ENCODE measurements at regions not wholly inside any gene's neighbourhood (a gene's known extent, or its start where the extent isn't known, plus 50 kb on each side); places are given as distances from the start of the nearest gene placed in this dataset.

DNA sequence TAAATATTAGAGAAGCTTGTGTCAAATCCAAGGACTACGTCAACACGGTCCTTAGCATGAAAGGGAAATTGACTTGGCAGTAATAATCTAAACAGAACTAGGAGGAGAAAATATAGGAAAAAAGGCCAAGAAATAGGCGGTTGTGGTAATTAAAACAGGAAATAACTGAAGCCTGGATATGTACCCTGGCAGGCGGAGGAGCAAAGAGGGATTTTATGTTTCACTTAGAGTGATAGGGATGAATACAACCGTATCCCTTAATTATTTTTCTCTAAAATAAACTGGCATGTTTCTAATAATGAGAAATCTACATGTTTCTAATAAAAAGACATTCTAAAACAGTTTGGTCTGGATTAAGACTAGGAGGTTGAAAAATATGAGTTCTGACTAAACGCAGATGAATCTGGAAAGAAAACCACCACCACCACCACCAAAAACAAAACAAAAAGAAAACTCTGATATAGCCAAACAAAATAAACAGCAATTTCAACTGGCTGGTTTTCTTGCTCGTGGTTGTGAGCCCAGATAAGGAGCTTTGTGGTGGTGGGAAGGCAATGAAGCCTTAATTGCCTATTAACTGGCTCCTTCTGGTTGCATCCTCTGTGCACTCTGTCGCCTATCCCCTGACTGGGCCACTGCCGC, 334.2 kb upstream of the SNX7 start:
- POLR2A ChIA-PET, result no interaction called here
- Histone ChIP-seq H3K4me3 (ENCODE audit: low read depth, low read length) (no peak overlapping the region), H3K4me1 (ENCODE audit: control insufficient read depth, insufficient read depth, low read length) (peaks cover 17% of the 10 kb centered on the region)

DNA sequence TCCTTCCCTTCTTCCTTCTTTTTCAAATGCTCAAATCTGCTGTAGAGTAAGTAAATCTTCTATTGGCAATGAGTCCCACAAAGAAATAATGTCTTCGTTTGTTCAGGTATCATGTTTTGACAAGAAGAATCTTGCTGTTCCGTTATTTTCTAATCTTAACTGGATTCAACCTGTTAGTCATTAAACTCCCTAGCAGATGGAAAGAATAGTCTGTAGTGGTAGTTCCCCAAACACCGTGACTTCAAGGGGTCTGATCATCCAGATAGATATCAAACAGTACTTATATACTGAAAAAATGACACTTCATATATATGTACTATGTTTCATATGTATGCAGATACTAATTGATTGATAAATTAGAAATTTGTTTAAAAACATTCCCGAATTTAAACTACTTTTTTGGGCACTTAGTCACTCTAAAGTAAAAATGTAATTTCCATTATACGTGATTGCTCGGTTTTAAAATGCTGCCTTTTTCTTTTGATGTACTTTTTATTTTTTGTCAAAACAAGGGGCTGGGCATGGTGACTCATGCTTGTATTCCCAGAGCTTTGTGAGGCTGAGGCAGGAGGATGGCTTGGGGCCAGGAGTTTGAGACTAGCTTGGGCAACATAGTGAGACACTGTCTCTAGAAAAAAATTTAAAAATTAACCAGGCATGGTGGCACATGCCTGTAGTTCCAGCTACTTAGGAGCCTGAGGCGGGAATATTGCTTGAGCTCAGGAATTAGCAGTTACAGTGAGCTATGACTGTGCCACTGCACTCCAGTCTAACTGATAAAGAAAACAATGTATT, 335.7 kb upstream of the SNX7 start:
- Histone ChIP-seq H3K36me3 (ENCODE audit: control insufficient read depth in 2 of 2, insufficient read depth in 1 of 2, low read length in 2 of 2) (no peaks in the 10 kb centered on the region), H3K4me1 (ENCODE audit: control insufficient read depth, insufficient read depth, low read length) (peaks cover 17% of the 10 kb centered on the region), H3K4me3 (ENCODE audit: low read depth, low read length) (no peak overlapping the region), H3K27ac (ENCODE audit: extremely low read depth, low read depth, low read length) (no peak overlapping the region), H3K9me3 (ENCODE audit: control insufficient read depth, insufficient read depth, low read depth, low read length) (no peaks in the 10 kb centered on the region)
- ChIA-PET POLR2A (no interaction called here), CTCF (no interaction called here)
- 0 out of 2 replicates have a peak, but pooled peaks have one; percentile 17 for TF ChIP-seq FEZF1 (tag by site-specific recombination; IDR thresholded peaks at IDR 0.05)
- TF ChIP-seq ZBTB17 (tag by site-specific recombination; IDR thresholded peaks at IDR 0.05), result no peak
- TF ChIP-seq, protein P1, sequence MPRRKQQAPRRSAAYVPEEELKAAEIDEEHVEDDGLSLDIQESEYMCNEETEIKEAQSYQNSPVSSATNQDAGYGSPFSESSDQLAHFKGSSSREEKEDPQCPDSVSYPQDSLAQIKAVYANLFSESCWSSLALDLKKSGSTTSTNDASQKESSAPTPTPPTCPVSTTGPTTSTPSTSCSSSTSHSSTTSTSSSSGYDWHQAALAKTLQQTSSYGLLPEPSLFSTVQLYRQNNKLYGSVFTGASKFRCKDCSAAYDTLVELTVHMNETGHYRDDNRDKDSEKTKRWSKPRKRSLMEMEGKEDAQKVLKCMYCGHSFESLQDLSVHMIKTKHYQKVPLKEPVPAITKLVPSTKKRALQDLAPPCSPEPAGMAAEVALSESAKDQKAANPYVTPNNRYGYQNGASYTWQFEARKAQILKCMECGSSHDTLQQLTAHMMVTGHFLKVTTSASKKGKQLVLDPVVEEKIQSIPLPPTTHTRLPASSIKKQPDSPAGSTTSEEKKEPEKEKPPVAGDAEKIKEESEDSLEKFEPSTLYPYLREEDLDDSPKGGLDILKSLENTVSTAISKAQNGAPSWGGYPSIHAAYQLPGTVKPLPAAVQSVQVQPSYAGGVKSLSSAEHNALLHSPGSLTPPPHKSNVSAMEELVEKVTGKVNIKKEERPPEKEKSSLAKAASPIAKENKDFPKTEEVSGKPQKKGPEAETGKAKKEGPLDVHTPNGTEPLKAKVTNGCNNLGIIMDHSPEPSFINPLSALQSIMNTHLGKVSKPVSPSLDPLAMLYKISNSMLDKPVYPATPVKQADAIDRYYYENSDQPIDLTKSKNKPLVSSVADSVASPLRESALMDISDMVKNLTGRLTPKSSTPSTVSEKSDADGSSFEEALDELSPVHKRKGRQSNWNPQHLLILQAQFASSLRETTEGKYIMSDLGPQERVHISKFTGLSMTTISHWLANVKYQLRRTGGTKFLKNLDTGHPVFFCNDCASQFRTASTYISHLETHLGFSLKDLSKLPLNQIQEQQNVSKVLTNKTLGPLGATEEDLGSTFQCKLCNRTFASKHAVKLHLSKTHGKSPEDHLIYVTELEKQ (tag by site-specific recombination; IDR thresholded peaks at IDR 0.05; ENCODE audit: borderline replicate concordance), result no peak

More for the DNA sequence above, 334.2 kb upstream of the SNX7 start:
- Histone ChIP-seq H3K36me3 (ENCODE audit: control insufficient read depth in 2 of 2, insufficient read depth in 1 of 2, low read length in 2 of 2) (no peaks in the 10 kb centered on the region), H3K9me3 (ENCODE audit: control insufficient read depth, insufficient read depth, low read depth, low read length) (no peaks in the 10 kb centered on the region), H3K27ac (ENCODE audit: extremely low read depth, low read depth, low read length) (peak overlapping the region; percentile 11; the same call in 1 of the 2 replicates)
- CTCF ChIA-PET, result no interaction called here
- TF ChIP-seq, protein P2, sequence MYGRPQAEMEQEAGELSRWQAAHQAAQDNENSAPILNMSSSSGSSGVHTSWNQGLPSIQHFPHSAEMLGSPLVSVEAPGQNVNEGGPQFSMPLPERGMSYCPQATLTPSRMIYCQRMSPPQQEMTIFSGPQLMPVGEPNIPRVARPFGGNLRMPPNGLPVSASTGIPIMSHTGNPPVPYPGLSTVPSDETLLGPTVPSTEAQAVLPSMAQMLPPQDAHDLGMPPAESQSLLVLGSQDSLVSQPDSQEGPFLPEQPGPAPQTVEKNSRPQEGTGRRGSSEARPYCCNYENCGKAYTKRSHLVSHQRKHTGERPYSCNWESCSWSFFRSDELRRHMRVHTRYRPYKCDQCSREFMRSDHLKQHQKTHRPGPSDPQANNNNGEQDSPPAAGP (tag by site-specific recombination; IDR thresholded peaks at IDR 0.05), result no peak

DNA sequence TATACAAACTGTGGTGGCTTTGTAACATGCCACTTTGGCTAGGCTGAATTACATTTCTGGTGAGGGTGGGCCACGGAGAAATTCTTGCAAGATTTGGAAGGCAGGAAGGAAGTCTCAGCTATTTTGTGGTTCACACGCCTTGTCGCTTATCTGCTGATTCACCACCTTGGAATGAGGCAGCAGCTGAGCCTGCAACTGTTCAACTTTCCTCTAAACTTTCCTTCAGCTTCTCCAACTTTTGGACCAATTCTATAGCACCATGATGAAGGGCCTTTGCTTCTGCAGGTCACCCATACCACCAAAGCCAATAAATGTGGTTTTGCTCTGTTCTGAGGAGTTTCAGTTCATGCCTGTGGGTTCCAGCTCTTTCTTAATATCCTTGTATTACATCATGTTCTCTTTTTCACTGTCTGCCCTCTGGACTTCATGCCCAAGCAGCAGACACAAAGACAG, 337.6 kb upstream of the SNX7 start:
- ChIA-PET POLR2A (interaction anchor here (1.2 kb wide), 1 partner anchor 60 kb away, joined by 3 read pairs; no protein-coding TSS in a partner anchor), CTCF (interaction anchor here (0.6 kb wide), 1 partner anchor 18 kb away, joined by 4 read pairs; no protein-coding TSS in a partner anchor)
- no peak overlapping the region for H3K4me3 ChIP-seq (ENCODE audit: low read depth, low read length)

More for the DNA sequence above, 337.6 kb upstream of the SNX7 start:
- TF ChIP-seq ZNF510 (tag by site-specific recombination; IDR thresholded peaks at IDR 0.05; ENCODE audit: insufficient replicate concordance), result no peak
- no peak for TF ChIP-seq KLF10 (tag by site-specific recombination; IDR thresholded peaks at IDR 0.05)
- TF ChIP-seq ZSCAN16 (tag by site-specific recombination; IDR thresholded peaks at IDR 0.05), result no peak
- no peak for TF ChIP-seq ZFP41 (tag by site-specific recombination; IDR thresholded peaks at IDR 0.05; ENCODE audit: borderline replicate concordance)
- no peak for TF ChIP-seq MZF1 (tag by site-specific recombination; IDR thresholded peaks at IDR 0.05; ENCODE audit: borderline replicate concordance)
- TF ChIP-seq ZNF121 (tag by site-specific recombination; IDR thresholded peaks at IDR 0.05), result no peak
- no peak for TF ChIP-seq SALL2 (tag by site-specific recombination; IDR thresholded peaks at IDR 0.05; ENCODE audit: borderline replicate concordance)
- no peak for TF ChIP-seq ZNF214 (tag by site-specific recombination; IDR thresholded peaks at IDR 0.05; ENCODE audit: borderline replicate concordance)
- TF ChIP-seq, protein P3, sequence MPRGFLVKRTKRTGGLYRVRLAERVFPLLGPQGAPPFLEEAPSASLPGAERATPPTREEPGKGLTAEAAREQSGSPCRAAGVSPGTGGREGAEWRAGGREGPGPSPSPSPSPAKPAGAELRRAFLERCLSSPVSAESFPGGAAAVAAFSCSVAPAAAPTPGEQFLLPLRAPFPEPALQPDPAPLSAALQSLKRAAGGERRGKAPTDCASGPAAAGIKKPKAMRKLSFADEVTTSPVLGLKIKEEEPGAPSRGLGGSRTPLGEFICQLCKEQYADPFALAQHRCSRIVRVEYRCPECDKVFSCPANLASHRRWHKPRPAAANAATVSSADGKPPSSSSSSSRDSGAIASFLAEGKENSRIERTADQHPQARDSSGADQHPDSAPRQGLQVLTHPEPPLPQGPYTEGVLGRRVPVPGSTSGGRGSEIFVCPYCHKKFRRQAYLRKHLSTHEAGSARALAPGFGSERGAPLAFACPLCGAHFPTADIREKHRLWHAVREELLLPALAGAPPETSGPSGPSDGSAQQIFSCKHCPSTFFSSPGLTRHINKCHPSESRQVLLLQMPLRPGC (tag by site-specific recombination; IDR thresholded peaks at IDR 0.05), result no peak
- no peak for TF ChIP-seq ZNF433 (tag by site-specific recombination; IDR thresholded peaks at IDR 0.05; ENCODE audit: low read depth)
- Histone ChIP-seq H3K27ac (ENCODE audit: extremely low read depth, low read depth, low read length) (no peak overlapping the region), H3K9me3 (ENCODE audit: control insufficient read depth, insufficient read depth, low read depth, low read length) (no peaks in the 10 kb centered on the region), H3K36me3 (ENCODE audit: control insufficient read depth in 2 of 2, insufficient read depth in 1 of 2, low read length in 2 of 2) (no peaks in the 10 kb centered on the region), H3K4me1 (ENCODE audit: control insufficient read depth, insufficient read depth, low read length) (peaks cover 17% of the 10 kb centered on the region)
